IMR-90 (cell line): ENCODE measurements at regions not wholly inside any gene's neighbourhood (a gene's known extent, or its start where the extent isn't known, plus 50 kb on each side); places are given as distances from the start of the nearest gene placed in this dataset.

Experiments
- ATAC-seq: fragments of 200-7000 bp; cut with Tn5 transposase; 2 replicates; pipeline ENCODE4 v1.9.1; 2020; ENCODE audit warnings: low read depth, mild to moderate bottlenecking, moderate library complexity
- BruUV-seq: library from RNA; stranded (reverse); fragments of 400-500 nt; replicated peaks from 2 replicates; lab custom pipeline; 2021; lab: Mats Ljungman, UMichigan
- CTCF ChIA-PET: fragments of 300-600 bp; formaldehyde crosslinking; extraction: SDS; loops from one replicate; lab custom pipeline; 2021; ENCODE audit warnings: antibody characterized with exemption; lab: Yijun Ruan, JAX
- POLR2A ChIA-PET: fragments of 300-600 bp; sonication (Branson Sonifier 250); formaldehyde crosslinking; loops from one replicate; lab custom pipeline; 2022; ENCODE audit warnings: antibody characterized with exemption; ENCODE audit not compliant: unreplicated experiment; lab: Charles Lee
- DNase-seq: peaks from one replicate; pipeline ENCODE4 v3.0.0; 2013
- H2AFZ ChIP-seq: replicated peaks from 2 replicates; pipeline ENCODE3; 2013; ENCODE audit warnings: low read length, mild to moderate bottlenecking; ENCODE audit not compliant: poor library complexity
- H2AK5ac ChIP-seq: 2 replicates; pipeline ENCODE4 v1.6.1; 2013; ENCODE audit warnings: low read depth, low read length, inconsistent platforms
- H2AK9ac ChIP-seq: replicated peaks from 2 replicates; pipeline ENCODE3; 2013; ENCODE audit warnings: mild to moderate bottlenecking, low read depth, low read length, moderate library complexity; ENCODE audit not compliant: poor library complexity
- H2BK120ac ChIP-seq: 2 replicates; pipeline ENCODE4 v1.6.1; 2013; ENCODE audit warnings: low read depth, low read length, inconsistent platforms
- H2BK15ac ChIP-seq: 3 replicates; pipeline ENCODE4 v1.6.1; 2013; ENCODE audit warnings: low read depth, low read length, inconsistent platforms
- H2BK20ac ChIP-seq: 2 replicates; pipeline ENCODE4 v1.6.1; 2013; ENCODE audit warnings: low read depth, mild to moderate bottlenecking, inconsistent platforms, low read length, moderate library complexity
- H2BK5ac ChIP-seq: 2 replicates; pipeline ENCODE4 v1.6.1; 2013; ENCODE audit warnings: mild to moderate bottlenecking, low read depth, low read length, inconsistent platforms; ENCODE audit not compliant: poor library complexity, severe bottlenecking
- H3K14ac ChIP-seq: replicated peaks from 2 replicates; pipeline ENCODE4 v1.6.1; 2013; ENCODE audit warnings: low read depth, low read length, inconsistent platforms
- H3K18ac ChIP-seq: 2 replicates; pipeline ENCODE4 v1.6.1; 2013; ENCODE audit warnings: low read depth, low read length, control low read depth
- H3K23ac ChIP-seq: 2 replicates; pipeline ENCODE4 v1.6.1; 2013; ENCODE audit warnings: low read depth, low read length, inconsistent platforms
- H3K27ac ChIP-seq: 2 replicates; pipeline ENCODE4 v1.5.1; 2013; ENCODE audit warnings: mild to moderate bottlenecking, control low read depth, low read length; ENCODE audit not compliant: insufficient read depth
- H3K27me3 ChIP-seq: 2 replicates; pipeline ENCODE4 v1.6.1; 2013; ENCODE audit warnings: low read length; ENCODE audit not compliant: control insufficient read depth, insufficient read depth
- H3K36me3 ChIP-seq: 2 replicates; pipeline ENCODE4 v1.6.1; 2013; ENCODE audit warnings: low read length, mixed read lengths; ENCODE audit not compliant: control insufficient read depth, insufficient read depth
- H3K4ac ChIP-seq: 2 replicates; pipeline ENCODE4 v1.6.1; 2013; ENCODE audit warnings: low read depth, low read length, inconsistent platforms
- H3K4me1 ChIP-seq: 2 replicates; pipeline ENCODE4 v1.6.1; 2013; ENCODE audit warnings: low read length, mixed read lengths; ENCODE audit not compliant: control insufficient read depth, insufficient read depth
- H3K4me2 ChIP-seq: 2 replicates; pipeline ENCODE4 v1.6.1; 2013; ENCODE audit warnings: low read depth, mild to moderate bottlenecking, control low read depth, low read length, moderate library complexity
- H3K4me3 ChIP-seq: 2 replicates; pipeline ENCODE4 v1.5.1; 2013; ENCODE audit warnings: low read depth, mild to moderate bottlenecking, control low read depth, low read length, moderate library complexity; ENCODE audit not compliant: insufficient read depth
- H3K56ac ChIP-seq: 2 replicates; pipeline ENCODE4 v1.6.1; 2013; ENCODE audit warnings: low read length, inconsistent platforms; ENCODE audit not compliant: insufficient read depth; ENCODE audit errors: extremely low read depth
- H3K79me1 ChIP-seq, 2 experiments: 2 replicates each; pipeline ENCODE4 v1.6.1; 2013; ENCODE audit warnings: low read length in 2 of 2, inconsistent platforms in 1 of 2, low read depth in 1 of 2
- H3K9ac ChIP-seq: 2 replicates; pipeline ENCODE4 v1.6.1; 2013; ENCODE audit warnings: low read depth, low read length, control low read depth
- H3K9me1 ChIP-seq: 2 replicates; pipeline ENCODE4 v1.6.1; 2013; ENCODE audit warnings: low read length, inconsistent platforms; ENCODE audit not compliant: insufficient read depth
- H3K9me3 ChIP-seq: 2 replicates; pipeline ENCODE4 v1.6.1; 2013; ENCODE audit warnings: low read length; ENCODE audit not compliant: control insufficient read depth, insufficient read depth
- H4K20me1 ChIP-seq: 2 replicates; pipeline ENCODE4 v1.6.1; 2013; ENCODE audit warnings: low read length, inconsistent platforms; ENCODE audit not compliant: insufficient read depth
- H4K5ac ChIP-seq: 2 replicates; pipeline ENCODE4 v1.6.1; 2013; ENCODE audit warnings: mild to moderate bottlenecking, low read depth, low read length, control low read depth
- H4K8ac ChIP-seq, 2 experiments: 2 replicates each; pipeline ENCODE4 v1.6.1; 2013; ENCODE audit warnings: low read depth in 2 of 2, low read length in 2 of 2, control low read depth in 1 of 2, inconsistent platforms in 1 of 2
- H4K91ac ChIP-seq: 2 replicates; pipeline ENCODE4 v1.6.1; 2013; ENCODE audit warnings: low read depth, low read length, inconsistent platforms; ENCODE audit not compliant: insufficient read depth
- BHLHE40 ChIP-seq: fragments of 150-350 bp; IDR thresholded peaks from 2 replicates; pipeline ENCODE4 v1.6.1; 2016; ENCODE audit warnings: mild to moderate bottlenecking, low read depth, low read length
- CEBPB ChIP-seq: IDR thresholded peaks from 2 replicates; pipeline ENCODE4 v1.6.1; 2012; ENCODE audit warnings: low read depth, low read length, improper control_type of control experiment
- CHD1 ChIP-seq: IDR thresholded peaks from 2 replicates; pipeline ENCODE4 v1.6.1; 2012; ENCODE audit warnings: low read depth, low read length, improper control_type of control experiment
- CTCF ChIP-seq: conservative IDR thresholded peaks from 2 replicates; pipeline ENCODE4 v1.5.1; 2012; ENCODE audit warnings: mild to moderate bottlenecking, low read depth, low read length, improper control_type of control experiment
- ELK1 ChIP-seq: fragments of 150-350 bp; IDR thresholded peaks from 2 replicates; pipeline ENCODE4 v1.6.1; 2016; ENCODE audit warnings: low read depth, mild to moderate bottlenecking, low read length, moderate library complexity, borderline replicate concordance
- FOS ChIP-seq: fragments of 150-350 bp; IDR thresholded peaks from 2 replicates; pipeline ENCODE4 v1.6.1; 2016; ENCODE audit warnings: low read depth, low read length
- MAFK ChIP-seq: IDR thresholded peaks from 2 replicates; pipeline ENCODE4 v1.6.1; 2012; ENCODE audit warnings: low read depth, low read length, improper control_type of control experiment
- MAZ ChIP-seq: IDR thresholded peaks from 2 replicates; pipeline ENCODE4 v1.6.1; 2012; ENCODE audit warnings: low read depth, mild to moderate bottlenecking, low read length, improper control_type of control experiment, moderate library complexity, borderline replicate concordance
- MXI1 ChIP-seq: IDR thresholded peaks from 2 replicates; pipeline ENCODE4 v1.6.1; 2012; ENCODE audit warnings: low read depth, mild to moderate bottlenecking, low read length, moderate library complexity, borderline replicate concordance
- NFE2L2 ChIP-seq: fragments of 150-350 bp; IDR thresholded peaks from 2 replicates; pipeline ENCODE4 v1.6.1; 2016; ENCODE audit warnings: low read depth, mild to moderate bottlenecking, low read length
- POLR2A ChIP-seq: IDR thresholded peaks from 2 replicates; pipeline ENCODE4 v1.6.1; 2012; ENCODE audit warnings: mild to moderate bottlenecking, low read depth, low read length
- RAD21 ChIP-seq: IDR thresholded peaks from 2 replicates; pipeline ENCODE4 v1.6.1; 2012; ENCODE audit warnings: low read length, improper control_type of control experiment
- RCOR1 ChIP-seq: IDR thresholded peaks from 2 replicates; pipeline ENCODE4 v1.6.1; 2012; ENCODE audit warnings: mild to moderate bottlenecking, low read length, improper control_type of control experiment; ENCODE audit not compliant: insufficient replicate concordance
- RFX5 ChIP-seq: IDR thresholded peaks from 2 replicates; pipeline ENCODE4 v1.8.0; 2012; ENCODE audit warnings: low read depth, mild to moderate bottlenecking, low read length, moderate library complexity
- SMC3 ChIP-seq: fragments of 150-350 bp; IDR thresholded peaks from 2 replicates; pipeline ENCODE4 v1.6.1; 2016; ENCODE audit warnings: low read depth, mild to moderate bottlenecking, antibody characterized with exemption, low read length, moderate library complexity
- USF2 ChIP-seq: fragments of 150-350 bp; IDR thresholded peaks from 2 replicates; pipeline ENCODE4 v1.6.1; 2017; ENCODE audit warnings: mild to moderate bottlenecking, antibody characterized with exemption, low read length, low read depth
- WGBS, 2 experiments: methylation state at CpG; one replicate each; pipeline versions ENCODE4 v1.1.5 to v1.1.7; 2013; ENCODE audit warnings: missing lambda C conversion rate in 2 of 2; ENCODE audit not compliant: insufficient read length in 1 of 2; ENCODE audit errors: extremely low coverage in 2 of 2; 5-methylcytosine and 5-hydroxymethylcytosine counted together
- dilution Hi-C: fragments of 300-500 bp; cut with HindIII; formaldehyde crosslinking; loops from one replicate; pipeline ENCODE4 v1.14.3; 2018; ENCODE audit warnings: low sequenced_read_pairs; ENCODE audit not compliant: unreplicated experiment
- in situ Hi-C: fragments of 300-500 bp; cut with MboI; formaldehyde crosslinking; loops from 3 replicates; pipeline ENCODE4 v1.14.3; 2019; ENCODE audit warnings: low sequenced_read_pairs, inconsistent platforms, mixed read lengths
- intact Hi-C: fragments of 100-400 bp; cut with micrococcal nuclease; formaldehyde crosslinking; loops from 2 replicates; pipeline ENCODE4 v1.10.0; 2022

- H3K9ac ChIP-seq, result no peak overlapping the region
- no peak overlapping the region for H2AFZ ChIP-seq
- CTCF ChIA-PET, result no interaction called here
- no peak overlapping the region for H2BK15ac ChIP-seq
- H3K18ac ChIP-seq, result no peak overlapping the region
- no peak overlapping the region for H2AK9ac ChIP-seq
- H4K20me1 ChIP-seq, result no peaks in the 10 kb centered on the region
- H3K4me1 ChIP-seq, result no peaks in the 10 kb centered on the region
- no TSS peak for BruUV-seq
- DNase-seq, result no peak
- no peak overlapping the region for H3K4me2 ChIP-seq
- in situ Hi-C loops (no loop called here), intact Hi-C loops (no loop called here), dilution Hi-C loops (no loop called here)
- H3K4ac ChIP-seq, result no peak overlapping the region
- no peaks in the 10 kb centered on the region for H3K36me3 ChIP-seq
- H3K9me1 ChIP-seq, result no peaks in the 10 kb centered on the region
- no peak overlapping the region for H2BK5ac ChIP-seq
- no peak overlapping the region for H4K5ac ChIP-seq
- H4K91ac ChIP-seq, result no peak overlapping the region
- no peak overlapping the region for H2BK120ac ChIP-seq
- no peak overlapping the region for H3K23ac ChIP-seq
- H3K9me3 ChIP-seq, result peaks cover 21% of the 10 kb centered on the region
- no peak overlapping the region for H3K14ac ChIP-seq
- no peak overlapping the region for H3K56ac ChIP-seq
- no peak overlapping the region for H3K27ac ChIP-seq
- no peak overlapping the region for H3K4me3 ChIP-seq
- H2BK20ac ChIP-seq, result no peak overlapping the region
- ATAC-seq, result no peak
- no peaks in the 10 kb centered on the region for H3K27me3 ChIP-seq
- POLR2A ChIA-PET, result no interaction called here
- H2AK5ac ChIP-seq, result no peak overlapping the region
- no peak overlapping the region for H4K8ac ChIP-seq
- WGBS, 2 experiments, result no CpG with 5 or more reads among the region's 3 CpGs
- H3K79me1 ChIP-seq, result no peaks in the 10 kb centered on the region
- no peak for TF ChIP-seq RAD21
- TF ChIP-seq USF2, result no peak
- TF ChIP-seq SMC3, result no peak
- TF ChIP-seq CHD1, result no peak
- TF ChIP-seq ELK1, result no peak
- TF ChIP-seq POLR2A, result no peak
- TF ChIP-seq BHLHE40, result no peak
- no peak for TF ChIP-seq RCOR1
- TF ChIP-seq MAFK, result no peak
- no peak for TF ChIP-seq CTCF
- no peak for TF ChIP-seq NFE2L2
- TF ChIP-seq RFX5, result no peak
- TF ChIP-seq FOS, result no peak
- TF ChIP-seq CEBPB, result no peak
- TF ChIP-seq MAZ, result no peak
- no peak for TF ChIP-seq MXI1
Measured at GRCh38 chr13:54912367-54912766, 1883.8 kb downstream of the OLFM4 start.
